Transverse colon (tissue), 4 donors: ENCODE measurements at regions not wholly inside any gene's neighbourhood (a gene's known extent, or its start where the extent isn't known, plus 50 kb on each side); places are given as distances from the start of the nearest gene placed in this dataset.
A peak's percentile ranks its signal among the peaks of the same experiment; 100 is the strongest.

Experiments
- DNase-seq: peaks from one replicate; pipeline ENCODE4 v3.0.0-alpha.2; 2019
- H3K27ac ChIP-seq, 4 donors: fragments of 200-600 bp; sonication (generic); 2 replicates each; pipeline ENCODE4 v1.5.1; 2016 to 2018; ENCODE audit warnings: inconsistent platforms in 4 of 4
- H3K27me3 ChIP-seq: fragments of 200-600 bp; sonication (generic); 2 replicates; pipeline ENCODE4 v1.5.1; 2017; ENCODE audit warnings: inconsistent platforms
- H3K36me3 ChIP-seq, 4 donors: fragments of 200-600 bp; sonication (generic); 2 replicates each; pipeline ENCODE4 v1.5.1; 2017 to 2019; ENCODE audit warnings: inconsistent platforms in 4 of 4
- H3K4me1 ChIP-seq, 4 donors: fragments of 200-600 bp; sonication (generic); 2 replicates each; pipeline ENCODE4 v1.5.1; 2017 to 2020; ENCODE audit warnings: inconsistent platforms in 4 of 4
- H3K4me3 ChIP-seq, 4 donors: fragments of 200-600 bp; sonication (generic); 1 replicate in 1 of 4; 2 replicates in 3 of 4; pipeline versions ENCODE4 v1.5.1 to v1.6.1; 2017 to 2019; ENCODE audit warnings: inconsistent platforms in 4 of 4
- H3K9me3 ChIP-seq, 2 donors: fragments of 200-600 bp; sonication (generic); 2 replicates each; pipeline ENCODE4 v1.5.1; 2017 to 2019; ENCODE audit warnings: inconsistent platforms in 2 of 2
- CTCF ChIP-seq, 5 experiments: fragments of 200-600 bp in 3 of 5; fragments of 450-650 bp in 2 of 5; sonication (generic) in 3 of 5; IDR thresholded peaks; 1 replicate in 2 of 5; 2 replicates in 3 of 5; pipeline ENCODE4 v1.5.1; 2016 to 2017; ENCODE audit warnings: antibody characterized with exemption in 5 of 5, inconsistent platforms in 3 of 5, mild to moderate bottlenecking in 2 of 5, moderate library complexity in 1 of 5
- EP300 ChIP-seq: sonication (generic); formaldehyde crosslinking; IDR thresholded peaks from one replicate; pipeline ENCODE4 v1.6.1; 2017; ENCODE audit warnings: antibody characterized with exemption, low read depth
- POLR2A ChIP-seq: fragments of 450-650 bp; IDR thresholded peaks from one replicate; pipeline ENCODE4 v1.6.1; 2016; ENCODE audit warnings: antibody characterized with exemption, mild to moderate bottlenecking, moderate library complexity
- POLR2AphosphoS5 ChIP-seq, 3 donors: sonication (generic); formaldehyde crosslinking; IDR thresholded peaks; one replicate each; pipeline ENCODE4 v1.6.1; 2016; ENCODE audit warnings: antibody characterized with exemption in 3 of 3
- WGBS, 2 donors: methylation state at CpG; one replicate each; pipeline ENCODE4 v1.1.5; 2018; ENCODE audit warnings: low coverage in 1 of 2; 5-methylcytosine and 5-hydroxymethylcytosine counted together
- in situ Hi-C, 4 donors: fragments of 200-750 bp; cut with MboI; loops; one replicate each; pipeline versions ENCODE4 v1.15.0 to v1.15.1; 2017; ENCODE audit warnings: low sequenced_read_pairs in 3 of 4, low pct_ligation_motif_present in 1 of 4, low pct_unique_long_range_greater_than_20kb in 1 of 4
- intact Hi-C: fragments of 100-400 bp; cut with DNase I; formaldehyde crosslinking; loops from one replicate; pipeline ENCODE4 v1.15.1; 2023; ENCODE audit warnings: low total_unique reads

- 90 to 95% methylated on average over 4 of the region's 4 CpGs for WGBS, 2 donors
- no peak for TF ChIP-seq EP300
- TF ChIP-seq CTCF (IDR thresholded peaks at IDR 0.05): no peak
- TF ChIP-seq POLR2AphosphoS5 (IDR thresholded peaks at IDR 0.05): no peak
- TF ChIP-seq POLR2A: no peak
- in situ Hi-C loops (loop anchor here (10.0 to 25.0 kb wide), 2 partner anchors 220 to 222 kb away; no protein-coding TSS in a partner anchor), intact Hi-C loops (no loop called here)
- H3K4me1 ChIP-seq: no peaks in the 10 kb centered on the region
- H3K9me3 ChIP-seq: no peaks in the 10 kb centered on the region
- no peak overlapping the region for H3K4me3 ChIP-seq
- no peak overlapping the region for H3K27ac ChIP-seq
- DNase-seq: no peak
- H3K27me3 ChIP-seq: no peaks in the 10 kb centered on the region
- no peaks in the 10 kb centered on the region for H3K36me3 ChIP-seq
Measured at GRCh38 chr16:72242757-72243156, 70.8 kb upstream of the PMFBP1 start.

- no peaks in the 10 kb centered on the region for H3K36me3 ChIP-seq
- H3K4me3 ChIP-seq: no peak overlapping the region
- intact Hi-C loops: no loop called here
- TF ChIP-seq CTCF (IDR thresholded peaks at IDR 0.05): peak; percentile 67 to 76 (median 75)
- no peak for TF ChIP-seq POLR2AphosphoS5 (IDR thresholded peaks at IDR 0.05)
- WGBS, 2 donors: 34 to 39% methylated on average over 7 of the region's 7 CpGs
- in situ Hi-C loops: loop anchor here (10.0 to 25.0 kb wide), 2 partner anchors 220 to 223 kb away; no protein-coding TSS in a partner anchor
- no peaks in the 10 kb centered on the region for H3K27me3 ChIP-seq
- H3K4me1 ChIP-seq: no peaks in the 10 kb centered on the region
- H3K27ac ChIP-seq: no peak overlapping the region
- H3K9me3 ChIP-seq: no peaks in the 10 kb centered on the region
- DNase-seq: peak; percentile 19
Measured at GRCh38 chr16:72241930-72242329, 70.0 kb upstream of the PMFBP1 start.

GRCh38 chr16:72241008-72241407 lies 69.1 kb upstream of the PMFBP1 start:
- Histone ChIP-seq H3K9me3 (no peaks in the 10 kb centered on the region), H3K27me3 (no peaks in the 10 kb centered on the region), H3K27ac (no peak overlapping the region), H3K36me3 (no peaks in the 10 kb centered on the region), H3K4me1 (no peaks in the 10 kb centered on the region), H3K4me3 (no peak overlapping the region)
- 0 to 23% methylated on average over 1 of the region's 1 CpG for WGBS, 2 donors
- DNase-seq: no peak
- TF ChIP-seq POLR2A (no peak), EP300 (no peak), CTCF (IDR thresholded peaks at IDR 0.05) (no peak), POLR2AphosphoS5 (IDR thresholded peaks at IDR 0.05) (no peak)
- in situ Hi-C loops: loop anchor here (10.0 to 25.0 kb wide), 2 partner anchors 221 to 224 kb away; no protein-coding TSS in a partner anchor
- intact Hi-C loops: no loop called here

- intact Hi-C loops: no loop called here
- Histone ChIP-seq H3K9me3 (no peaks in the 10 kb centered on the region), H3K27ac (no peak overlapping the region), H3K4me1 (no peaks in the 10 kb centered on the region), H3K36me3 (no peaks in the 10 kb centered on the region), H3K27me3 (no peaks in the 10 kb centered on the region), H3K4me3 (no peak overlapping the region)
- in situ Hi-C loops: loop anchor here (10.0 to 25.0 kb wide), 2 partner anchors 222 to 224 kb away; no protein-coding TSS in a partner anchor
- TF ChIP-seq POLR2AphosphoS5 (IDR thresholded peaks at IDR 0.05) (no peak), EP300 (no peak), CTCF (IDR thresholded peaks at IDR 0.05) (no peak), POLR2A (no peak)
- 78 to 83% methylated on average over 2 of the region's 2 CpGs for WGBS, 2 donors
- no peak for DNase-seq
Measured at GRCh38 chr16:72240466-72240865, 68.5 kb upstream of the PMFBP1 start.
